ENCODE measurements at regions not wholly inside any gene's neighbourhood (a gene's known extent, or its start where the extent isn't known, plus 50 kb on each side); places are given as distances from the start of the nearest gene placed in this dataset.

GRCh38 chr2:221050020-221050795 lies 521.9 kb downstream of the EPHA4 start:
- no peak for TF ChIP-seq CTCF (conservative IDR thresholded peaks at IDR 0.05; ENCODE audit: low read depth, low read length)
- TF ChIP-seq EZH2phosphoT487 (IDR thresholded peaks at IDR 0.05; ENCODE audit: borderline replicate concordance, low read length) = no peak
- no peak for TF ChIP-seq EZH2 (IDR thresholded peaks at IDR 0.05; ENCODE audit: low read length, unreplicated experiment)
